ENCODE measurements at regions not wholly inside any gene's neighbourhood (a gene's known extent, or its start where the extent isn't known, plus 50 kb on each side); places are given as distances from the start of the nearest gene placed in this dataset.
A peak's percentile ranks its signal among the peaks of the same experiment; 100 is the strongest.

- in situ Hi-C loops (cut with HindIII; ENCODE audit: low sequenced_read_pairs) = no loop called here
- no peak overlapping the region for H3K4me3 ChIP-seq (ENCODE audit: low read depth, low read length)
- peak; percentile 25 for DNase-seq (ENCODE audit: low read depth, low spot score)
- TF ChIP-seq CTCF (IDR thresholded peaks at IDR 0.05; ENCODE audit: low read depth, low read length) = no peak
Measured at GRCh38 chr21:17462276-17462981, 50.4 kb upstream of the CXADR start.

Measured in astrocyte of the spinal cord (primary cell).